Keratinocyte (primary cell): ENCODE measurements at regions not wholly inside any gene's neighbourhood (a gene's known extent, or its start where the extent isn't known, plus 50 kb on each side); places are given as distances from the start of the nearest gene placed in this dataset.

Source experiments
- DNase-seq: peaks from one replicate; pipeline ENCODE4 v3.0.0-alpha.2; 2011; ENCODE audit warnings: low read depth, missing footprints, low spot score
- FAIRE-seq: peaks from 2 replicates; lab custom pipeline; 2011; peaks lifted over from hg19 to GRCh38; lab: Jason Lieb, UNC
- H2AFZ ChIP-seq: 2 replicates; pipeline ENCODE4 v1.6.0; 2012; ENCODE audit warnings: low read length, control low read depth, inconsistent platforms; ENCODE audit not compliant: control insufficient read depth
- H3K27ac ChIP-seq: 2 replicates; pipeline ENCODE4 v1.5.1; 2011; ENCODE audit warnings: low read length; ENCODE audit not compliant: control insufficient read depth, insufficient read depth
- H3K27me3 ChIP-seq: 3 replicates; pipeline ENCODE4 v1.6.0; 2011; ENCODE audit warnings: low read length; ENCODE audit not compliant: control insufficient read depth, insufficient read depth; ENCODE audit errors: extremely low read depth
- H3K36me3 ChIP-seq, 2 experiments: 2 replicates in 1 of 2; 3 replicates in 1 of 2; pipeline ENCODE4 v1.5.1; 2011; ENCODE audit warnings: low read length in 2 of 2, mild to moderate bottlenecking in 1 of 2; ENCODE audit not compliant: control insufficient read depth in 2 of 2, insufficient read depth in 2 of 2; ENCODE audit errors: extremely low read depth in 1 of 2
- H3K4me1 ChIP-seq: 3 replicates; pipeline ENCODE4 v1.5.1; 2011; ENCODE audit warnings: low read length; ENCODE audit not compliant: control insufficient read depth, insufficient read depth; ENCODE audit errors: extremely low read depth
- H3K4me2 ChIP-seq: 3 replicates; pipeline ENCODE4 v1.6.0; 2011; ENCODE audit warnings: low read depth, low read length; ENCODE audit not compliant: control insufficient read depth, insufficient read depth; ENCODE audit errors: extremely low read depth
- H3K4me3 ChIP-seq, 3 experiments: fragments of 200-600 bp in 1 of 3; sonication (generic) in 1 of 3; 2 replicates in 2 of 3; 3 replicates in 1 of 3; pipeline ENCODE4 v1.5.1; 2011 to 2016; ENCODE audit warnings: low read length in 3 of 3, mild to moderate bottlenecking in 3 of 3, control low read depth in 2 of 3, inconsistent platforms in 1 of 3, low read depth in 1 of 3, mixed read lengths in 1 of 3, mixed run types in 1 of 3, moderate library complexity in 1 of 3; ENCODE audit not compliant: control insufficient read depth in 2 of 3, insufficient read depth in 2 of 3; ENCODE audit errors: extremely low read depth in 1 of 3
- H3K79me2 ChIP-seq: 2 replicates; pipeline ENCODE4 v1.6.0; 2012; ENCODE audit warnings: low read length; ENCODE audit not compliant: control insufficient read depth, insufficient read depth
- H3K9ac ChIP-seq: 3 replicates; pipeline ENCODE4 v1.6.0; 2011; ENCODE audit warnings: low read length; ENCODE audit not compliant: control insufficient read depth, insufficient read depth; ENCODE audit errors: extremely low read depth
- H3K9me1 ChIP-seq: 3 replicates; pipeline ENCODE4 v1.6.0; 2011; ENCODE audit warnings: low read length; ENCODE audit not compliant: control insufficient read depth, insufficient read depth; ENCODE audit errors: extremely low read depth
- H3K9me3 ChIP-seq: 2 replicates; pipeline ENCODE4 v1.5.1; 2012; ENCODE audit warnings: low read depth, low read length; ENCODE audit not compliant: control insufficient read depth
- H4K20me1 ChIP-seq: 3 replicates; pipeline ENCODE4 v1.6.0; 2011; ENCODE audit warnings: low read length; ENCODE audit not compliant: control insufficient read depth, insufficient read depth; ENCODE audit errors: extremely low read depth
- CTCF ChIP-seq, 3 experiments: IDR thresholded peaks in 1 of 3; conservative IDR thresholded peaks in 1 of 3; optimal IDR thresholded peaks in 1 of 3; 2 replicates in 2 of 3; 3 replicates in 1 of 3; pipeline versions ENCODE3 to v1.5.1; 2011; ENCODE audit warnings: low read length in 3 of 3, mild to moderate bottlenecking in 3 of 3, moderate library complexity in 2 of 3, control low read depth in 1 of 3, inconsistent platforms in 1 of 3; ENCODE audit not compliant: insufficient read depth in 2 of 3; ENCODE audit errors: extremely low read depth in 1 of 3
- EZH2 ChIP-seq: IDR thresholded peaks from one replicate; pipeline ENCODE4 v1.6.1; 2012; ENCODE audit warnings: inconsistent platforms, mild to moderate bottlenecking, low read length, moderate library complexity
- dilution Hi-C: fragments of 300-500 bp; cut with MboI; formaldehyde crosslinking; loops from one replicate; pipeline ENCODE4 v1.7.0; 2020; ENCODE audit warnings: low sequenced_read_pairs; ENCODE audit not compliant: extremely low pct_ligation_motif_present

- no peak for FAIRE-seq
- no peaks in the 10 kb centered on the region for H3K9me1 ChIP-seq
Measured at GRCh38 chr3:73225146-73225855, 163.8 kb downstream of the EBLN2 start.

GRCh38 chr3:73225991-73226390 lies 164.5 kb downstream of the EBLN2 start:
- dilution Hi-C loops = no loop called here
- H3K27me3 ChIP-seq = no peaks in the 10 kb centered on the region

More at GRCh38 chr3:73225146-73225855, 163.8 kb downstream of the EBLN2 start:
- Histone ChIP-seq H3K9me3 (no peaks in the 10 kb centered on the region), H2AFZ (no peak overlapping the region), H3K36me3 (no peaks in the 10 kb centered on the region), H3K9ac (no peak overlapping the region), H4K20me1 (no peaks in the 10 kb centered on the region), H3K4me3 (no peak overlapping the region), H3K27ac (no peak overlapping the region), H3K4me1 (peaks cover 18% of the 10 kb centered on the region), H3K4me2 (no peak overlapping the region), H3K27me3 (no peaks in the 10 kb centered on the region), H3K79me2 (no peaks in the 10 kb centered on the region)
- TF ChIP-seq CTCF (optimal IDR thresholded peaks at IDR 0.05 in 1 of 3, IDR thresholded peaks at IDR 0.05 in 1 of 3, conservative IDR thresholded peaks at IDR 0.05 in 1 of 3; ENCODE audit: extremely low read depth in 1 of 3, insufficient read depth in 2 of 3, low read length in 3 of 3) = no peak
- no peak for TF ChIP-seq EZH2
- no peak for DNase-seq
- dilution Hi-C loops = no loop called here

More at GRCh38 chr3:73225991-73226390, 164.5 kb downstream of the EBLN2 start:
- no peak overlapping the region for H2AFZ ChIP-seq
- no peak for DNase-seq
- no peaks in the 10 kb centered on the region for H3K79me2 ChIP-seq
- no peaks in the 10 kb centered on the region for H4K20me1 ChIP-seq
- no peak overlapping the region for H3K27ac ChIP-seq
- H3K9ac ChIP-seq = no peak overlapping the region
- H3K9me3 ChIP-seq = no peaks in the 10 kb centered on the region
- no peaks in the 10 kb centered on the region for H3K36me3 ChIP-seq
- H3K4me1 ChIP-seq = peaks cover 18% of the 10 kb centered on the region
- TF ChIP-seq CTCF (optimal IDR thresholded peaks at IDR 0.05 in 1 of 3, IDR thresholded peaks at IDR 0.05 in 1 of 3, conservative IDR thresholded peaks at IDR 0.05 in 1 of 3; ENCODE audit: extremely low read depth in 1 of 3, insufficient read depth in 2 of 3, low read length in 3 of 3) = no peak
- TF ChIP-seq EZH2 = no peak
- no peak overlapping the region for H3K4me3 ChIP-seq
- no peak overlapping the region for H3K4me2 ChIP-seq
- no peak for FAIRE-seq
- H3K9me1 ChIP-seq = no peaks in the 10 kb centered on the region
